CD14-positive monocyte (primary cell): ENCODE measurements at regions not wholly inside any gene's neighbourhood (a gene's known extent, or its start where the extent isn't known, plus 50 kb on each side); places are given as distances from the start of the nearest gene placed in this dataset.

Experiments
- DNase-seq, 3 donors: peaks; one replicate each; pipeline ENCODE4 v3.0.0-alpha.2; 2011 to 2022
- H2AFZ ChIP-seq: 2 replicates; pipeline ENCODE4 v1.6.0; 2012; ENCODE audit warnings: mild to moderate bottlenecking, low read depth, low read length, inconsistent platforms; ENCODE audit not compliant: insufficient read depth, poor library complexity, severe bottlenecking
- H3K27ac ChIP-seq, 2 donors: 1 replicate in 1 of 2; 2 replicates in 1 of 2; pipeline ENCODE4 v1.5.1; 2012 to 2013; ENCODE audit warnings: low read length in 2 of 2, control low read depth in 1 of 2, inconsistent platforms in 1 of 2, low read depth in 1 of 2, mild to moderate bottlenecking in 1 of 2
- H3K27me3 ChIP-seq, 2 donors: one replicate each; pipeline versions ENCODE4 v1.6.0 to v1.6.1; 2011 to 2013; ENCODE audit warnings: low read length in 2 of 2; ENCODE audit not compliant: control insufficient read depth in 2 of 2, insufficient read depth in 2 of 2
- H3K36me3 ChIP-seq, 2 donors: replicated peaks in 1 of 2; 1 replicate in 1 of 2; 2 replicates in 1 of 2; pipeline versions ENCODE4 v1.5.1 to v1.6.1; 2012 to 2013; ENCODE audit warnings: low read length in 2 of 2, control low read depth in 1 of 2, inconsistent platforms in 1 of 2, mild to moderate bottlenecking in 1 of 2; ENCODE audit not compliant: insufficient read depth in 2 of 2, control insufficient read depth in 1 of 2
- H3K4me1 ChIP-seq, 2 donors: 1 replicate in 1 of 2; 2 replicates in 1 of 2; pipeline versions ENCODE4 v1.5.1 to v1.6.1; 2012 to 2013; ENCODE audit warnings: low read length in 2 of 2, control low read depth in 1 of 2, inconsistent platforms in 1 of 2, mild to moderate bottlenecking in 1 of 2, moderate library complexity in 1 of 2; ENCODE audit not compliant: insufficient read depth in 2 of 2, control insufficient read depth in 1 of 2
- H3K4me2 ChIP-seq: replicated peaks from 2 replicates; pipeline ENCODE3; 2012; ENCODE audit warnings: low read length, moderate library complexity, mild to moderate bottlenecking; ENCODE audit not compliant: poor library complexity, severe bottlenecking; ENCODE audit errors: extremely low read depth
- H3K4me3 ChIP-seq, 3 experiments: fragments of 200-600 bp in 1 of 3; sonication (generic) in 1 of 3; replicated peaks in 1 of 3; 1 replicate in 2 of 3; 2 replicates in 1 of 3; pipeline ENCODE4 v1.5.1; 2011 to 2013; ENCODE audit warnings: low read length in 3 of 3, mild to moderate bottlenecking in 3 of 3, control low read depth in 2 of 3, low read depth in 2 of 3, inconsistent platforms in 1 of 3, moderate library complexity in 1 of 3
- H3K79me2 ChIP-seq: 2 replicates; pipeline ENCODE4 v1.6.0; 2012; ENCODE audit warnings: mild to moderate bottlenecking, control low read depth, inconsistent platforms, low read length, moderate library complexity; ENCODE audit not compliant: insufficient read depth
- H3K9ac ChIP-seq: 2 replicates; pipeline ENCODE4 v1.6.0; 2017; ENCODE audit warnings: low read length, mild to moderate bottlenecking; ENCODE audit not compliant: insufficient read depth, poor library complexity, severe bottlenecking
- H3K9me3 ChIP-seq, 2 donors: replicated peaks in 1 of 2; 1 replicate in 1 of 2; 2 replicates in 1 of 2; pipeline versions ENCODE4 v1.5.1 to v1.6.1; 2012 to 2013; ENCODE audit warnings: low read length in 2 of 2, control low read depth in 1 of 2; ENCODE audit not compliant: control insufficient read depth in 1 of 2, insufficient read depth in 1 of 2
- H4K20me1 ChIP-seq: 2 replicates; pipeline ENCODE4 v1.6.0; 2012; ENCODE audit warnings: mild to moderate bottlenecking, low read length, control low read depth, moderate library complexity; ENCODE audit not compliant: insufficient read depth
- H3K27ac Mint-ChIP-seq, 7 donors: one replicate each; pipeline ENCODE4 v1.8.0; 2020; ENCODE audit warnings: mild to moderate bottlenecking in 7 of 7, mixed read lengths in 7 of 7, moderate library complexity in 6 of 7, inconsistent platforms in 2 of 7
- H3K27me3 Mint-ChIP-seq, 3 donors: one replicate each; pipeline ENCODE4 v1.8.0; 2021 to 2022; ENCODE audit warnings: low read depth in 3 of 3, mild to moderate bottlenecking in 3 of 3, mixed read lengths in 3 of 3, moderate library complexity in 3 of 3, inconsistent platforms in 1 of 3
- H3K36me3 Mint-ChIP-seq, 2 donors: one replicate each; pipeline ENCODE4 v1.8.0; 2020; ENCODE audit warnings: mixed read lengths in 2 of 2, inconsistent platforms in 1 of 2, mild to moderate bottlenecking in 1 of 2
- H3K4me1 Mint-ChIP-seq: one replicate; pipeline ENCODE4 v1.8.0; 2020; ENCODE audit warnings: mild to moderate bottlenecking, mixed read lengths
- H3K4me3 Mint-ChIP-seq, 2 donors: one replicate each; pipeline ENCODE4 v1.8.0; 2020; ENCODE audit warnings: mild to moderate bottlenecking in 2 of 2, mixed read lengths in 2 of 2, moderate library complexity in 1 of 2
- H3K9me3 Mint-ChIP-seq, 7 donors: one replicate each; pipeline ENCODE4 v1.8.0; 2020 to 2022; ENCODE audit warnings: mixed read lengths in 7 of 7, mild to moderate bottlenecking in 6 of 7, moderate library complexity in 6 of 7, inconsistent platforms in 2 of 7
- CTCF ChIP-seq: fragments of 200-600 bp; IDR thresholded peaks from one replicate; pipeline ENCODE4 v1.8.0; 2022; ENCODE audit warnings: antibody characterized with exemption, mild to moderate bottlenecking
- WGBS: methylation state at CpG from one replicate; pipeline ENCODE4 v1.1.5; 2013; ENCODE audit warnings: missing lambda C conversion rate; ENCODE audit not compliant: insufficient coverage; 5-methylcytosine and 5-hydroxymethylcytosine counted together
- intact Hi-C, 2 donors: fragments of 100-400 bp; cut with micrococcal nuclease; formaldehyde crosslinking; loops; one replicate each; pipeline versions ENCODE4 v1.15.0 to v1.15.1; 2023

- H4K20me1 ChIP-seq, result no peaks in the 10 kb centered on the region
- no peak overlapping the region for H3K4me2 ChIP-seq
- peaks cover 0 to 5% (median 2%) of the 10 kb centered on the region in 7 donors for H3K9me3 Mint-ChIP-seq
- H3K27me3 Mint-ChIP-seq, result peaks cover 0 to 2% (median 0%) of the 10 kb centered on the region in 3 donors
- H3K9me3 ChIP-seq, result no peaks in the 10 kb centered on the region
- H3K36me3 Mint-ChIP-seq, result no peaks in the 10 kb centered on the region
- no peak overlapping the region for H3K27ac ChIP-seq
- no peaks in the 10 kb centered on the region for H3K36me3 ChIP-seq
- no CpG with 5 or more reads among the region's 1 CpG for WGBS
- no peaks in the 10 kb centered on the region for H3K79me2 ChIP-seq
- H3K27me3 ChIP-seq, result no peaks in the 10 kb centered on the region
- no peak overlapping the region for H3K9ac ChIP-seq
- H3K4me3 ChIP-seq, result no peak overlapping the region
- DNase-seq, result no peak
- H3K4me3 Mint-ChIP-seq, result no peak overlapping the region
- no peaks in the 10 kb centered on the region for H3K4me1 Mint-ChIP-seq
- H3K4me1 ChIP-seq, result no peaks in the 10 kb centered on the region
- H3K27ac Mint-ChIP-seq, result no peak overlapping the region
- intact Hi-C loops, result no loop called here
- no peak overlapping the region for H2AFZ ChIP-seq
- no peak for TF ChIP-seq CTCF
Measured at GRCh38 chr1:103171041-103171590, 62.8 kb upstream of the COL11A1 start.

- TF ChIP-seq CTCF, result no peak
- Mint-ChIP-seq H3K9me3 (peaks cover 0 to 8% (median 2%) of the 10 kb centered on the region in 7 donors), H3K27ac (no peak overlapping the region), H3K4me3 (no peak overlapping the region), H3K4me1 (no peaks in the 10 kb centered on the region), H3K36me3 (no peaks in the 10 kb centered on the region), H3K27me3 (peaks cover 0 to 2% (median 0%) of the 10 kb centered on the region in 3 donors)
- intact Hi-C loops, result no loop called here
- Histone ChIP-seq H4K20me1 (no peaks in the 10 kb centered on the region), H3K27me3 (no peaks in the 10 kb centered on the region), H2AFZ (no peak overlapping the region), H3K4me2 (no peak overlapping the region), H3K4me1 (no peaks in the 10 kb centered on the region), H3K4me3 (no peak overlapping the region), H3K79me2 (no peaks in the 10 kb centered on the region), H3K9ac (no peak overlapping the region), H3K27ac (no peak overlapping the region), H3K36me3 (no peaks in the 10 kb centered on the region), H3K9me3 (no peaks in the 10 kb centered on the region)
- WGBS, result no CpG with 5 or more reads among the region's 7 CpGs
- no peak for DNase-seq
Measured at GRCh38 chr1:103170609-103171008, 62.3 kb upstream of the COL11A1 start.
